IMR-90 (cell line): ENCODE measurements at regions not wholly inside any gene's neighbourhood (a gene's known extent, or its start where the extent isn't known, plus 50 kb on each side); places are given as distances from the start of the nearest gene placed in this dataset.

Experiments
- ATAC-seq: fragments of 200-7000 bp; cut with Tn5 transposase; 2 replicates; pipeline ENCODE4 v1.9.1; 2020; ENCODE audit warnings: low read depth, mild to moderate bottlenecking, moderate library complexity
- BruUV-seq: library from RNA; stranded (reverse); fragments of 400-500 nt; replicated peaks from 2 replicates; lab custom pipeline; 2021; lab: Mats Ljungman, UMichigan
- CTCF ChIA-PET: fragments of 300-600 bp; formaldehyde crosslinking; extraction: SDS; loops from one replicate; lab custom pipeline; 2021; ENCODE audit warnings: antibody characterized with exemption; lab: Yijun Ruan, JAX
- POLR2A ChIA-PET: fragments of 300-600 bp; sonication (Branson Sonifier 250); formaldehyde crosslinking; loops from one replicate; lab custom pipeline; 2022; ENCODE audit warnings: antibody characterized with exemption; ENCODE audit not compliant: unreplicated experiment; lab: Charles Lee
- DNase-seq: peaks from one replicate; pipeline ENCODE4 v3.0.0; 2013
- H2AFZ ChIP-seq: replicated peaks from 2 replicates; pipeline ENCODE3; 2013; ENCODE audit warnings: low read length, mild to moderate bottlenecking; ENCODE audit not compliant: poor library complexity
- H2AK5ac ChIP-seq: 2 replicates; pipeline ENCODE4 v1.6.1; 2013; ENCODE audit warnings: low read depth, low read length, inconsistent platforms
- H2AK9ac ChIP-seq: replicated peaks from 2 replicates; pipeline ENCODE3; 2013; ENCODE audit warnings: mild to moderate bottlenecking, low read depth, low read length, moderate library complexity; ENCODE audit not compliant: poor library complexity
- H2BK120ac ChIP-seq: 2 replicates; pipeline ENCODE4 v1.6.1; 2013; ENCODE audit warnings: low read depth, low read length, inconsistent platforms
- H2BK15ac ChIP-seq: 3 replicates; pipeline ENCODE4 v1.6.1; 2013; ENCODE audit warnings: low read depth, low read length, inconsistent platforms
- H2BK20ac ChIP-seq: 2 replicates; pipeline ENCODE4 v1.6.1; 2013; ENCODE audit warnings: low read depth, mild to moderate bottlenecking, inconsistent platforms, low read length, moderate library complexity
- H2BK5ac ChIP-seq: 2 replicates; pipeline ENCODE4 v1.6.1; 2013; ENCODE audit warnings: mild to moderate bottlenecking, low read depth, low read length, inconsistent platforms; ENCODE audit not compliant: poor library complexity, severe bottlenecking
- H3K14ac ChIP-seq: replicated peaks from 2 replicates; pipeline ENCODE4 v1.6.1; 2013; ENCODE audit warnings: low read depth, low read length, inconsistent platforms
- H3K18ac ChIP-seq: 2 replicates; pipeline ENCODE4 v1.6.1; 2013; ENCODE audit warnings: low read depth, low read length, control low read depth
- H3K23ac ChIP-seq: 2 replicates; pipeline ENCODE4 v1.6.1; 2013; ENCODE audit warnings: low read depth, low read length, inconsistent platforms
- H3K27ac ChIP-seq: 2 replicates; pipeline ENCODE4 v1.5.1; 2013; ENCODE audit warnings: mild to moderate bottlenecking, control low read depth, low read length; ENCODE audit not compliant: insufficient read depth
- H3K27me3 ChIP-seq: 2 replicates; pipeline ENCODE4 v1.6.1; 2013; ENCODE audit warnings: low read length; ENCODE audit not compliant: control insufficient read depth, insufficient read depth
- H3K36me3 ChIP-seq: 2 replicates; pipeline ENCODE4 v1.6.1; 2013; ENCODE audit warnings: low read length, mixed read lengths; ENCODE audit not compliant: control insufficient read depth, insufficient read depth
- H3K4ac ChIP-seq: 2 replicates; pipeline ENCODE4 v1.6.1; 2013; ENCODE audit warnings: low read depth, low read length, inconsistent platforms
- H3K4me1 ChIP-seq: 2 replicates; pipeline ENCODE4 v1.6.1; 2013; ENCODE audit warnings: low read length, mixed read lengths; ENCODE audit not compliant: control insufficient read depth, insufficient read depth
- H3K4me2 ChIP-seq: 2 replicates; pipeline ENCODE4 v1.6.1; 2013; ENCODE audit warnings: low read depth, mild to moderate bottlenecking, control low read depth, low read length, moderate library complexity
- H3K4me3 ChIP-seq: 2 replicates; pipeline ENCODE4 v1.5.1; 2013; ENCODE audit warnings: low read depth, mild to moderate bottlenecking, control low read depth, low read length, moderate library complexity; ENCODE audit not compliant: insufficient read depth
- H3K56ac ChIP-seq: 2 replicates; pipeline ENCODE4 v1.6.1; 2013; ENCODE audit warnings: low read length, inconsistent platforms; ENCODE audit not compliant: insufficient read depth; ENCODE audit errors: extremely low read depth
- H3K79me1 ChIP-seq, 2 experiments: 2 replicates each; pipeline ENCODE4 v1.6.1; 2013; ENCODE audit warnings: low read length in 2 of 2, inconsistent platforms in 1 of 2, low read depth in 1 of 2
- H3K9ac ChIP-seq: 2 replicates; pipeline ENCODE4 v1.6.1; 2013; ENCODE audit warnings: low read depth, low read length, control low read depth
- H3K9me1 ChIP-seq: 2 replicates; pipeline ENCODE4 v1.6.1; 2013; ENCODE audit warnings: low read length, inconsistent platforms; ENCODE audit not compliant: insufficient read depth
- H3K9me3 ChIP-seq: 2 replicates; pipeline ENCODE4 v1.6.1; 2013; ENCODE audit warnings: low read length; ENCODE audit not compliant: control insufficient read depth, insufficient read depth
- H4K20me1 ChIP-seq: 2 replicates; pipeline ENCODE4 v1.6.1; 2013; ENCODE audit warnings: low read length, inconsistent platforms; ENCODE audit not compliant: insufficient read depth
- H4K5ac ChIP-seq: 2 replicates; pipeline ENCODE4 v1.6.1; 2013; ENCODE audit warnings: mild to moderate bottlenecking, low read depth, low read length, control low read depth
- H4K8ac ChIP-seq, 2 experiments: 2 replicates each; pipeline ENCODE4 v1.6.1; 2013; ENCODE audit warnings: low read depth in 2 of 2, low read length in 2 of 2, control low read depth in 1 of 2, inconsistent platforms in 1 of 2
- H4K91ac ChIP-seq: 2 replicates; pipeline ENCODE4 v1.6.1; 2013; ENCODE audit warnings: low read depth, low read length, inconsistent platforms; ENCODE audit not compliant: insufficient read depth
- BHLHE40 ChIP-seq: fragments of 150-350 bp; IDR thresholded peaks from 2 replicates; pipeline ENCODE4 v1.6.1; 2016; ENCODE audit warnings: mild to moderate bottlenecking, low read depth, low read length
- CEBPB ChIP-seq: IDR thresholded peaks from 2 replicates; pipeline ENCODE4 v1.6.1; 2012; ENCODE audit warnings: low read depth, low read length, improper control_type of control experiment
- CHD1 ChIP-seq: IDR thresholded peaks from 2 replicates; pipeline ENCODE4 v1.6.1; 2012; ENCODE audit warnings: low read depth, low read length, improper control_type of control experiment
- MAZ ChIP-seq: IDR thresholded peaks from 2 replicates; pipeline ENCODE4 v1.6.1; 2012; ENCODE audit warnings: low read depth, mild to moderate bottlenecking, low read length, improper control_type of control experiment, moderate library complexity, borderline replicate concordance
- MXI1 ChIP-seq: IDR thresholded peaks from 2 replicates; pipeline ENCODE4 v1.6.1; 2012; ENCODE audit warnings: low read depth, mild to moderate bottlenecking, low read length, moderate library complexity, borderline replicate concordance
- RAD21 ChIP-seq: IDR thresholded peaks from 2 replicates; pipeline ENCODE4 v1.6.1; 2012; ENCODE audit warnings: low read length, improper control_type of control experiment
- RCOR1 ChIP-seq: IDR thresholded peaks from 2 replicates; pipeline ENCODE4 v1.6.1; 2012; ENCODE audit warnings: mild to moderate bottlenecking, low read length, improper control_type of control experiment; ENCODE audit not compliant: insufficient replicate concordance
- RFX5 ChIP-seq: IDR thresholded peaks from 2 replicates; pipeline ENCODE4 v1.8.0; 2012; ENCODE audit warnings: low read depth, mild to moderate bottlenecking, low read length, moderate library complexity
- SMC3 ChIP-seq: fragments of 150-350 bp; IDR thresholded peaks from 2 replicates; pipeline ENCODE4 v1.6.1; 2016; ENCODE audit warnings: low read depth, mild to moderate bottlenecking, antibody characterized with exemption, low read length, moderate library complexity
- WGBS, 2 experiments: methylation state at CpG; one replicate each; pipeline versions ENCODE4 v1.1.5 to v1.1.7; 2013; ENCODE audit warnings: missing lambda C conversion rate in 2 of 2; ENCODE audit not compliant: insufficient read length in 1 of 2; ENCODE audit errors: extremely low coverage in 2 of 2; 5-methylcytosine and 5-hydroxymethylcytosine counted together
- dilution Hi-C: fragments of 300-500 bp; cut with HindIII; formaldehyde crosslinking; loops from one replicate; pipeline ENCODE4 v1.14.3; 2018; ENCODE audit warnings: low sequenced_read_pairs; ENCODE audit not compliant: unreplicated experiment
- in situ Hi-C: fragments of 300-500 bp; cut with MboI; formaldehyde crosslinking; loops from 3 replicates; pipeline ENCODE4 v1.14.3; 2019; ENCODE audit warnings: low sequenced_read_pairs, inconsistent platforms, mixed read lengths
- intact Hi-C: fragments of 100-400 bp; cut with micrococcal nuclease; formaldehyde crosslinking; loops from 2 replicates; pipeline ENCODE4 v1.10.0; 2022
- TF ChIP-seq, protein P1 (sequence below): fragments of 150-350 bp; IDR thresholded peaks from 2 replicates; pipeline ENCODE4 v1.6.1; 2016; ENCODE audit warnings: low read depth, mild to moderate bottlenecking, low read length, moderate library complexity, borderline replicate concordance
- TF ChIP-seq, protein P2 (sequence below): fragments of 150-350 bp; IDR thresholded peaks from 2 replicates; pipeline ENCODE4 v1.6.1; 2017; ENCODE audit warnings: mild to moderate bottlenecking, antibody characterized with exemption, low read length, low read depth
- TF ChIP-seq, protein P3 (sequence below): conservative IDR thresholded peaks from 2 replicates; pipeline ENCODE4 v1.5.1; 2012; ENCODE audit warnings: mild to moderate bottlenecking, low read depth, low read length, improper control_type of control experiment

GRCh38 chr6:122187186-122187585 is 212.3 kb upstream of the HSF2 start:
- CTCF ChIA-PET = no interaction called here
- no peak overlapping the region for H4K8ac ChIP-seq
- no peak overlapping the region for H3K56ac ChIP-seq
- TF ChIP-seq, protein P1, sequence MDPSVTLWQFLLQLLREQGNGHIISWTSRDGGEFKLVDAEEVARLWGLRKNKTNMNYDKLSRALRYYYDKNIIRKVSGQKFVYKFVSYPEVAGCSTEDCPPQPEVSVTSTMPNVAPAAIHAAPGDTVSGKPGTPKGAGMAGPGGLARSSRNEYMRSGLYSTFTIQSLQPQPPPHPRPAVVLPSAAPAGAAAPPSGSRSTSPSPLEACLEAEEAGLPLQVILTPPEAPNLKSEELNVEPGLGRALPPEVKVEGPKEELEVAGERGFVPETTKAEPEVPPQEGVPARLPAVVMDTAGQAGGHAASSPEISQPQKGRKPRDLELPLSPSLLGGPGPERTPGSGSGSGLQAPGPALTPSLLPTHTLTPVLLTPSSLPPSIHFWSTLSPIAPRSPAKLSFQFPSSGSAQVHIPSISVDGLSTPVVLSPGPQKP = no peak
- TF ChIP-seq RFX5 = no peak
- no peak for TF ChIP-seq CEBPB
- TF ChIP-seq MAZ = no peak
- TF ChIP-seq RCOR1 = no peak
- TF ChIP-seq RAD21 = no peak
- TF ChIP-seq CHD1 = no peak
- no peak for TF ChIP-seq MXI1
- TF ChIP-seq, protein P2, sequence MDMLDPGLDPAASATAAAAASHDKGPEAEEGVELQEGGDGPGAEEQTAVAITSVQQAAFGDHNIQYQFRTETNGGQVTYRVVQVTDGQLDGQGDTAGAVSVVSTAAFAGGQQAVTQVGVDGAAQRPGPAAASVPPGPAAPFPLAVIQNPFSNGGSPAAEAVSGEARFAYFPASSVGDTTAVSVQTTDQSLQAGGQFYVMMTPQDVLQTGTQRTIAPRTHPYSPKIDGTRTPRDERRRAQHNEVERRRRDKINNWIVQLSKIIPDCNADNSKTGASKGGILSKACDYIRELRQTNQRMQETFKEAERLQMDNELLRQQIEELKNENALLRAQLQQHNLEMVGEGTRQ = no peak
- TF ChIP-seq SMC3 = no peak
- TF ChIP-seq, protein P3, sequence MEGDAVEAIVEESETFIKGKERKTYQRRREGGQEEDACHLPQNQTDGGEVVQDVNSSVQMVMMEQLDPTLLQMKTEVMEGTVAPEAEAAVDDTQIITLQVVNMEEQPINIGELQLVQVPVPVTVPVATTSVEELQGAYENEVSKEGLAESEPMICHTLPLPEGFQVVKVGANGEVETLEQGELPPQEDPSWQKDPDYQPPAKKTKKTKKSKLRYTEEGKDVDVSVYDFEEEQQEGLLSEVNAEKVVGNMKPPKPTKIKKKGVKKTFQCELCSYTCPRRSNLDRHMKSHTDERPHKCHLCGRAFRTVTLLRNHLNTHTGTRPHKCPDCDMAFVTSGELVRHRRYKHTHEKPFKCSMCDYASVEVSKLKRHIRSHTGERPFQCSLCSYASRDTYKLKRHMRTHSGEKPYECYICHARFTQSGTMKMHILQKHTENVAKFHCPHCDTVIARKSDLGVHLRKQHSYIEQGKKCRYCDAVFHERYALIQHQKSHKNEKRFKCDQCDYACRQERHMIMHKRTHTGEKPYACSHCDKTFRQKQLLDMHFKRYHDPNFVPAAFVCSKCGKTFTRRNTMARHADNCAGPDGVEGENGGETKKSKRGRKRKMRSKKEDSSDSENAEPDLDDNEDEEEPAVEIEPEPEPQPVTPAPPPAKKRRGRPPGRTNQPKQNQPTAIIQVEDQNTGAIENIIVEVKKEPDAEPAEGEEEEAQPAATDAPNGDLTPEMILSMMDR = no peak
- no peak for TF ChIP-seq BHLHE40
- H3K9me3 ChIP-seq = no peaks in the 10 kb centered on the region
- H3K14ac ChIP-seq = no peak overlapping the region
- DNase-seq (no peak), ATAC-seq (no peak)
- no peaks in the 10 kb centered on the region for H3K4me1 ChIP-seq
- no peaks in the 10 kb centered on the region for H3K79me1 ChIP-seq
- H2AK5ac ChIP-seq = no peak overlapping the region
- no peak overlapping the region for H2BK120ac ChIP-seq
- no peak overlapping the region for H3K18ac ChIP-seq
- H3K4ac ChIP-seq = no peak overlapping the region
- no peak overlapping the region for H2BK20ac ChIP-seq
- no peak overlapping the region for H3K4me2 ChIP-seq
- no peaks in the 10 kb centered on the region for H3K27me3 ChIP-seq
- no peaks in the 10 kb centered on the region for H3K36me3 ChIP-seq
- no peak overlapping the region for H4K91ac ChIP-seq
- no peak overlapping the region for H3K9ac ChIP-seq
- H2BK5ac ChIP-seq = no peak overlapping the region
- no CpG with 5 or more reads among the region's 1 CpG for WGBS, 2 experiments
- in situ Hi-C loops = loop anchor here (10.0 to 25.0 kb wide), 3 partner anchors 142 to 1125 kb away; no protein-coding TSS in a partner anchor
- dilution Hi-C loops = no loop called here
- no TSS peak for BruUV-seq
- no peak overlapping the region for H3K27ac ChIP-seq
- H4K20me1 ChIP-seq = no peaks in the 10 kb centered on the region
- no peak overlapping the region for H3K23ac ChIP-seq
- H3K9me1 ChIP-seq = no peaks in the 10 kb centered on the region
- no peak overlapping the region for H2AFZ ChIP-seq
- H2AK9ac ChIP-seq = no peak overlapping the region
- intact Hi-C loops = no loop called here
- no peak overlapping the region for H4K5ac ChIP-seq
- POLR2A ChIA-PET = no interaction called here
- no peak overlapping the region for H2BK15ac ChIP-seq
- H3K4me3 ChIP-seq = no peak overlapping the region
